Common myeloid progenitor, CD34-positive (primary cell): ENCODE measurements at regions not wholly inside any gene's neighbourhood (a gene's known extent, or its start where the extent isn't known, plus 50 kb on each side); places are given as distances from the start of the nearest gene placed in this dataset.

Experiments used
- CTCF ChIA-PET: fragments of 350-600 bp; sonication (Branson Sonifier 250); formaldehyde crosslinking; loops from one replicate; lab custom pipeline; 2021; ENCODE audit warnings: antibody characterized with exemption; lab: Charles Lee
- POLR2A ChIA-PET: fragments of 350-600 bp; sonication (Branson Sonifier 250); formaldehyde crosslinking; loops from one replicate; lab custom pipeline; 2021; ENCODE audit warnings: antibody characterized with exemption; lab: Charles Lee
- DNase-seq, 3 donors: peaks; one replicate each; pipeline versions ENCODE4 v3.0.0 to v3.0.0-alpha.2; 2013
- H3K27ac ChIP-seq, 2 experiments: 1 replicate in 1 of 2; 2 replicates in 1 of 2; pipeline ENCODE4 v1.7.0; 2013; ENCODE audit warnings: inconsistent platforms in 2 of 2, low read length in 2 of 2, mild to moderate bottlenecking in 2 of 2, low read depth in 1 of 2, moderate library complexity in 1 of 2; ENCODE audit not compliant: severe bottlenecking in 2 of 2, insufficient read depth in 1 of 2, poor library complexity in 1 of 2
- H3K27me3 ChIP-seq, 5 experiments: replicated peaks in 2 of 5; 1 replicate in 3 of 5; 2 replicates in 2 of 5; pipeline versions ENCODE4 v1.6.1 to v1.7.0; 2013; ENCODE audit warnings: low read length in 4 of 5, mild to moderate bottlenecking in 2 of 5, moderate library complexity in 2 of 5, inconsistent platforms in 1 of 5; ENCODE audit not compliant: insufficient read depth in 5 of 5, control insufficient read depth in 4 of 5
- H3K36me3 ChIP-seq, 4 experiments: 1 replicate in 2 of 4; 2 replicates in 2 of 4; pipeline versions ENCODE4 v1.6.1 to v1.7.0; 2013; ENCODE audit warnings: low read length in 3 of 4, control low read depth in 1 of 4, mild to moderate bottlenecking in 1 of 4; ENCODE audit not compliant: control insufficient read depth in 4 of 4, insufficient read depth in 4 of 4
- H3K4me1 ChIP-seq, 4 experiments: 1 replicate in 3 of 4; 2 replicates in 1 of 4; pipeline versions ENCODE4 v1.6.1 to v1.7.1; 2013; ENCODE audit warnings: low read length in 3 of 4, mild to moderate bottlenecking in 3 of 4, control low read depth in 1 of 4, inconsistent platforms in 1 of 4, moderate library complexity in 1 of 4; ENCODE audit not compliant: control insufficient read depth in 4 of 4, insufficient read depth in 4 of 4; ENCODE audit errors: control extremely low read depth in 1 of 4
- H3K4me3 ChIP-seq, 7 experiments: 1 replicate in 4 of 7; 2 replicates in 3 of 7; pipeline versions ENCODE4 v1.5.1 to v1.7.0; 2013; ENCODE audit warnings: mild to moderate bottlenecking in 7 of 7, low read length in 6 of 7, moderate library complexity in 6 of 7, inconsistent platforms in 2 of 7, low read depth in 2 of 7, control low read depth in 1 of 7; ENCODE audit not compliant: insufficient read depth in 4 of 7, control insufficient read depth in 1 of 7; ENCODE audit errors: extremely low read depth in 1 of 7
- H3K9me3 ChIP-seq, 5 experiments: 1 replicate in 4 of 5; 2 replicates in 1 of 5; pipeline versions ENCODE4 v1.6.1 to v1.7.1; 2013; ENCODE audit warnings: low read length in 4 of 5, mild to moderate bottlenecking in 2 of 5, inconsistent platforms in 1 of 5, low read depth in 1 of 5, moderate library complexity in 1 of 5; ENCODE audit not compliant: control insufficient read depth in 4 of 5, insufficient read depth in 2 of 5; ENCODE audit errors: control extremely low read depth in 1 of 5
- WGBS: methylation state at CpG from one replicate; pipeline ENCODE4 v1.1.5; 2013; ENCODE audit not compliant: insufficient coverage; 5-methylcytosine and 5-hydroxymethylcytosine counted together

GRCh38 chr5:105475401-105475800, 1912.8 kb upstream of the NUDT12 start:
- no peaks in the 10 kb centered on the region for H3K36me3 ChIP-seq
- no peaks in the 10 kb centered on the region for H3K4me1 ChIP-seq
- no peak for DNase-seq
- CTCF ChIA-PET, result no interaction called here
- H3K27me3 ChIP-seq, result no peaks in the 10 kb centered on the region
- no peak overlapping the region for H3K27ac ChIP-seq
- peaks cover 0 to 1% (median 0%) of the 10 kb centered on the region in 5 experiments for H3K9me3 ChIP-seq
- WGBS, result 100% methylated on average over 1 of the region's 3 CpGs
- no peak overlapping the region for H3K4me3 ChIP-seq
- POLR2A ChIA-PET, result no interaction called here

DNA sequence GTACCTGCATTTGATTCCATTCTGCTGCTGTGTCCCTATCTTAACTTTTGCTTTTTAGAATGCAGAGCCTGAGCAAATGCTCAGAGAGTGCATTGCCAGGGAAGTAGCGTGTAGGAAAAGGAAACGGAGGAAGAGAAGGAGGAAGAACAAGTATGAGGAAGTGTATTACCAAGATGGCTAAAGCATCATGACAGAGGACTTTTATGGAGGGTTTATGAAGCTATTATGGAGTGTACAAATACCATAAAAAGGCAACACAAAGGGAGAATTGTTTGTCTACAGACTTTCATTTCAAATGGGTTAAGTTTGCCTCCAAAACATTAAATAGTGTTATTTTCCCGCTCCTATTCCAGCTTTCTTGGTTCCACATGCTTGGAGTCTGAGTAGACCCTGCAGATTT, 1899.8 kb upstream of the NUDT12 start:
- POLR2A ChIA-PET, result no interaction called here
- H3K9me3 ChIP-seq, result peaks cover 0 to 13% (median 3%) of the 10 kb centered on the region in 5 experiments
- no peak overlapping the region for H3K27ac ChIP-seq
- H3K4me3 ChIP-seq, result no peak overlapping the region
- H3K27me3 ChIP-seq, result no peaks in the 10 kb centered on the region
- H3K36me3 ChIP-seq, result no peaks in the 10 kb centered on the region
- no peaks in the 10 kb centered on the region for H3K4me1 ChIP-seq
- CTCF ChIA-PET, result no interaction called here
- WGBS, result 95% methylated on average over 3 of the region's 3 CpGs
- DNase-seq, result no peak

GRCh38 chr5:105460721-105461120, 1898.1 kb upstream of the NUDT12 start:
- POLR2A ChIA-PET, result no interaction called here
- WGBS, result 91% methylated on average over 4 of the region's 4 CpGs

DNA sequence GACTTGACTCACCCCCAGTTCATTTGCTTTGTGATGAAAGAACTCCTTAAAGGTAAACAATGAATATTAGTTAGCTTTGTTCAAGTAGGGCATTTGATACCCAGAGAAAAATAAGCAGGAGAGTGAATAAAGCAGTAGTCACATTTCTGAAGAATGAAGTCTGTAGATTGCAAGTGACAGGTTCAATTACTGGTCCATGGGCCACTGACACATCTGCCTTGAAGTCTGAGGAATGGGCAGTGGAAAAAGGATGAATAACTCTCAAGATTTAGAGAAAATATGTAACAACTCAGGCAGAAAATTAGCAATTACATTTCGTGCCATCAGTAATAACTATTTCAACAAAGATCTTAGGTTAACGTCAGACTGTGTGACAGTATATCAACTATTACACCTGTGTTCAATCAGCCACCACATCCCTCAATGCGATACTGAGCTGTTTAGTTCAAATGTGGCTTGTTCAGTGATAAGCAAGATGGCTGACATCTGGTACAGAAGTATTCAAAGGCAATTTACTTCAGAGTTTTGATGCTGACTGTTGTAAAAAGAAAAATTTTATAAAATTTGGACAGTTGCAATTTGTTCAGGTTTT, 1890.7 kb upstream of the NUDT12 start:
- Histone ChIP-seq H3K4me3 (no peak overlapping the region), H3K4me1 (no peaks in the 10 kb centered on the region), H3K27ac (no peak overlapping the region), H3K36me3 (no peaks in the 10 kb centered on the region), H3K9me3 (no peaks in the 10 kb centered on the region), H3K27me3 (no peaks in the 10 kb centered on the region)
- 100% methylated on average over 2 of the region's 3 CpGs for WGBS
- POLR2A ChIA-PET, result no interaction called here
- CTCF ChIA-PET, result no interaction called here
- no peak for DNase-seq

More at GRCh38 chr5:105460721-105461120, 1898.1 kb upstream of the NUDT12 start:
- Histone ChIP-seq H3K9me3 (peaks cover 0 to 13% (median 3%) of the 10 kb centered on the region in 5 experiments), H3K27me3 (no peaks in the 10 kb centered on the region), H3K4me1 (no peaks in the 10 kb centered on the region), H3K4me3 (no peak overlapping the region), H3K27ac (no peak overlapping the region), H3K36me3 (no peaks in the 10 kb centered on the region)
- CTCF ChIA-PET, result no interaction called here
- DNase-seq, result no peak

DNA sequence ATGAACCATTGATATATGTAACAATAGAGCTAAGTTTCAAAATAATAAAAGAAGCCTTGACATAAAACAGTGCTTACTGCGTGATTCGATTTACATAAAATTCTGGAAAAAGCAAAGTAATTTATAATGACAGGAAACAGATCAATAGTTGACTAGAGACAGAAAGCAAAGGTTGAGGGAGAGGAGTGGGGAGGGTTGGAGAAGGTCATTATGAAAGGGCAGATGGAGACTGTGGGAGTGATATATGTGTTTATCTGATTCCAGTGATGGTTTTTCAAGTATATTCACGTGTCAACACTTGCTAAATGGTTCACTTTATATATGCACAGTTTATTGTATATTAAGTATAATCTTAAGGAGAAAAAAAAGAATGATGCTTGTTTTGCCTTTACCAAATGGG, 1885.7 kb upstream of the NUDT12 start:
- no peak for DNase-seq
- POLR2A ChIA-PET, result no interaction called here
- no peak overlapping the region for H3K27ac ChIP-seq

GRCh38 chr5:105430516-105430915, 1867.9 kb upstream of the NUDT12 start:
- DNase-seq, result no peak
- Histone ChIP-seq H3K9me3 (peaks cover 0 to 2% (median 0%) of the 10 kb centered on the region in 5 experiments), H3K36me3 (no peaks in the 10 kb centered on the region), H3K4me1 (no peaks in the 10 kb centered on the region), H3K4me3 (no peak overlapping the region), H3K27me3 (no peaks in the 10 kb centered on the region), H3K27ac (no peak overlapping the region)
- POLR2A ChIA-PET, result no interaction called here
- CTCF ChIA-PET, result no interaction called here
- no CpG with 5 or more reads among the region's 2 CpGs for WGBS

More for the DNA sequence above, 1885.7 kb upstream of the NUDT12 start:
- Histone ChIP-seq H3K27me3 (no peaks in the 10 kb centered on the region), H3K4me3 (no peak overlapping the region), H3K9me3 (no peaks in the 10 kb centered on the region), H3K36me3 (no peaks in the 10 kb centered on the region), H3K4me1 (no peaks in the 10 kb centered on the region)
- 87% methylated on average over 2 of the region's 3 CpGs for WGBS
- CTCF ChIA-PET, result no interaction called here

GRCh38 chr5:105428451-105429380, 1866.1 kb upstream of the NUDT12 start:
- Histone ChIP-seq H3K27ac (no peak overlapping the region), H3K36me3 (no peaks in the 10 kb centered on the region), H3K4me1 (no peaks in the 10 kb centered on the region), H3K27me3 (no peaks in the 10 kb centered on the region), H3K9me3 (no peaks in the 10 kb centered on the region), H3K4me3 (no peak overlapping the region)
- no peak for DNase-seq
- ChIA-PET POLR2A (no interaction called here), CTCF (no interaction called here)
- no CpG with 5 or more reads among the region's 2 CpGs for WGBS
